Caco-2 (cell line): ENCODE measurements at regions not wholly inside any gene's neighbourhood (a gene's known extent, or its start where the extent isn't known, plus 50 kb on each side); places are given as distances from the start of the nearest gene placed in this dataset.

Source experiments
- BruUV-seq: library from RNA; stranded (reverse); fragments of 400-500 nt; replicated peaks from 2 replicates; lab custom pipeline; 2021; lab: Mats Ljungman, UMichigan
- CTCF ChIA-PET: fragments of 300-600 bp; sonication (Branson Sonifier 250); formaldehyde crosslinking; loops from one replicate; lab custom pipeline; 2022; ENCODE audit warnings: antibody characterized with exemption; lab: Charles Lee
- POLR2A ChIA-PET: fragments of 300-600 bp; sonication (Branson Sonifier 250); formaldehyde crosslinking; loops from one replicate; lab custom pipeline; 2022; ENCODE audit warnings: antibody characterized with exemption; lab: Charles Lee
- DNase-seq, 2 experiments: peaks; one replicate each; pipeline versions ENCODE4 v3.0.0 to v3.0.0-alpha.2; 2020 to 2022
- H3K27me3 ChIP-seq: replicated peaks from 2 replicates; pipeline ENCODE4 v1.6.0; 2011; ENCODE audit warnings: low read length; ENCODE audit not compliant: control insufficient read depth, insufficient read depth
- H3K36me3 ChIP-seq: 2 replicates; pipeline ENCODE4 v1.5.1; 2011; ENCODE audit warnings: low read length; ENCODE audit not compliant: control insufficient read depth, insufficient read depth
- H3K4me1 ChIP-seq: fragments of 250-450 bp; sonication (Bioruptor Pico); 2 replicates; pipeline ENCODE4 v1.5.1; 2020; ENCODE audit warnings: mild to moderate bottlenecking
- H3K4me3 ChIP-seq: 2 replicates; pipeline ENCODE4 v1.5.1; 2011; ENCODE audit warnings: low read depth, mild to moderate bottlenecking, control low read depth, low read length
- H3K9me3 ChIP-seq: fragments of 250-450 bp; sonication (Bioruptor Pico); 2 replicates; pipeline ENCODE4 v1.5.1; 2020; ENCODE audit warnings: mild to moderate bottlenecking, moderate library complexity
- H3K27ac Mint-ChIP-seq: one replicate; pipeline ENCODE4 v1.8.0; 2022; ENCODE audit warnings: mixed read lengths; ENCODE audit not compliant: unreplicated experiment
- H3K27me3 Mint-ChIP-seq: one replicate; pipeline ENCODE4 v1.8.0; 2022; ENCODE audit warnings: mixed read lengths; ENCODE audit not compliant: insufficient read depth, unreplicated experiment
- H3K36me3 Mint-ChIP-seq: one replicate; pipeline ENCODE4 v1.8.0; 2022; ENCODE audit warnings: mild to moderate bottlenecking, mixed read lengths; ENCODE audit not compliant: insufficient read depth, unreplicated experiment
- H3K4me1 Mint-ChIP-seq: one replicate; pipeline ENCODE4 v1.8.0; 2022; ENCODE audit warnings: low read depth, mixed read lengths; ENCODE audit not compliant: unreplicated experiment
- H3K4me3 Mint-ChIP-seq: one replicate; pipeline ENCODE4 v1.8.0; 2022; ENCODE audit warnings: mild to moderate bottlenecking, moderate library complexity, mixed read lengths; ENCODE audit not compliant: unreplicated experiment
- H3K9me3 Mint-ChIP-seq: one replicate; pipeline ENCODE4 v1.8.0; 2022; ENCODE audit warnings: mixed read lengths; ENCODE audit not compliant: unreplicated experiment
- CTCF ChIP-seq, 2 experiments: fragments of 200-600 bp in 1 of 2; IDR thresholded peaks; 1 replicate in 1 of 2; 2 replicates in 1 of 2; pipeline versions ENCODE4 v1.5.1 to v1.8.0; 2011 to 2022; ENCODE audit warnings: antibody characterized with exemption in 1 of 2, control low read depth in 1 of 2, inconsistent platforms in 1 of 2, low read depth in 1 of 2, low read length in 1 of 2, mild to moderate bottlenecking in 1 of 2, moderate library complexity in 1 of 2; ENCODE audit not compliant: insufficient read depth in 1 of 2, severe bottlenecking in 1 of 2, unreplicated experiment in 1 of 2
- intact Hi-C: fragments of 100-400 bp; cut with micrococcal nuclease; formaldehyde crosslinking; loops from one replicate; pipeline ENCODE4 v1.10.0; 2022; ENCODE audit not compliant: unreplicated experiment

DNA sequence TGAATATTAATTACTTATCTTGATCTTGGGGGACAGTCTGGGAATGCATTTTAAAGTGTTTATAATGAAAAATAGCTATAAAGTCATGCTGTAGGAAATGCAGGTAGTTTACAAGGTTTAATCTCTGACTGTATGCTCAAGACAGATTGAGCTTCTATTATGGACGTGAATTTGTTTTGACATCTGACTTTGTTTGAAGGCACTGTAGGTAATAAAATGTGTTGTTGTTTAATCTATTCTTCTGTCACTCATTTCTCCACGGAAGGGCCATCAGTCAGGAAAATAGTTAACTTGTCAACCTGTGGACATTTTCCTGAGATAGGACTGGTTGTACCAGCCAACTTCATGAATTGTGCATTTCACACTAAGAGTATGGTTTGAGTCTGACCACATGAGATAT, 893.1 kb upstream of the SLITRK6 start:
- intact Hi-C loops = no loop called here
- POLR2A ChIA-PET = no interaction called here
- no peak overlapping the region for H3K27ac Mint-ChIP-seq
- H3K9me3 Mint-ChIP-seq = no peaks in the 10 kb centered on the region
- no peaks in the 10 kb centered on the region for H3K27me3 ChIP-seq
- no peaks in the 10 kb centered on the region for H3K36me3 Mint-ChIP-seq
- CTCF ChIA-PET = no interaction called here
- no peaks in the 10 kb centered on the region for H3K9me3 ChIP-seq
- H3K4me1 ChIP-seq = no peaks in the 10 kb centered on the region
- H3K27me3 Mint-ChIP-seq = no peaks in the 10 kb centered on the region
- no peaks in the 10 kb centered on the region for H3K36me3 ChIP-seq
- DNase-seq = no peak
- BruUV-seq = no TSS peak
- H3K4me1 Mint-ChIP-seq = no peaks in the 10 kb centered on the region
- no peak overlapping the region for H3K4me3 ChIP-seq
- no peak for TF ChIP-seq CTCF (IDR thresholded peaks at IDR 0.05; ENCODE audit: insufficient read depth in 1 of 2, low read depth in 1 of 2, low read length in 1 of 2, severe bottlenecking in 1 of 2, unreplicated experiment in 1 of 2)
- no peak overlapping the region for H3K4me3 Mint-ChIP-seq

GRCh38 chr13:86710013-86710412, 910.8 kb upstream of the SLITRK6 start:
- CTCF ChIA-PET = no interaction called here
- POLR2A ChIA-PET = no interaction called here
- DNase-seq = no peak
- no peaks in the 10 kb centered on the region for H3K36me3 Mint-ChIP-seq
- H3K4me3 Mint-ChIP-seq = no peak overlapping the region
- no peaks in the 10 kb centered on the region for H3K4me1 Mint-ChIP-seq
- Histone ChIP-seq H3K36me3 (no peaks in the 10 kb centered on the region), H3K27me3 (no peaks in the 10 kb centered on the region), H3K4me3 (no peak overlapping the region), H3K9me3 (no peaks in the 10 kb centered on the region), H3K4me1 (no peaks in the 10 kb centered on the region)
- intact Hi-C loops = no loop called here
- no peaks in the 10 kb centered on the region for H3K9me3 Mint-ChIP-seq
- no TSS peak for BruUV-seq
- H3K27me3 Mint-ChIP-seq = no peaks in the 10 kb centered on the region
- no peak for TF ChIP-seq CTCF (IDR thresholded peaks at IDR 0.05; ENCODE audit: insufficient read depth in 1 of 2, low read depth in 1 of 2, low read length in 1 of 2, severe bottlenecking in 1 of 2, unreplicated experiment in 1 of 2)
- no peak overlapping the region for H3K27ac Mint-ChIP-seq

DNA sequence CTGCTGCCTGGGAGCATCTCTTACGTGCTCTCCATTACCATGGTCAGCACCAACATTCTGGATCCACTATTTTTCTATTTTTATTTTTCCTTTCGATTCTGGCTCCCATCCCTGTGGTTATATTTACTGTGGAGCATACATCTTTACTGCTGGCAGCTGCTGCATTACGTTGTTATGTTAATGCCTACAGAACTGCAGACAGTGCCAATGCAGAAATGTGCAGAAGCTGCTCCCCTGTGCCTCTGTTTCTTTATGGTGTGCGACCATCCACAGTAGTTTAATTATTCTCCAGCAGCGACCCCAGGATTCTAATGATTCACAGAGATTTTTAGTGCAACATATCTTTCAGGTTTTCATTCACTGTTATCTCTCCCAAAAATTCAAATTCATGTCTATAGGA, 911.7 kb upstream of the SLITRK6 start:
- H3K4me1 ChIP-seq = no peaks in the 10 kb centered on the region
- H3K27me3 ChIP-seq = no peaks in the 10 kb centered on the region
- intact Hi-C loops = no loop called here
- Mint-ChIP-seq H3K27me3 (no peaks in the 10 kb centered on the region), H3K36me3 (no peaks in the 10 kb centered on the region), H3K27ac (no peak overlapping the region), H3K4me1 (no peaks in the 10 kb centered on the region), H3K4me3 (no peak overlapping the region), H3K9me3 (no peaks in the 10 kb centered on the region)
- no TSS peak for BruUV-seq
- ChIA-PET CTCF (no interaction called here), POLR2A (no interaction called here)
- H3K36me3 ChIP-seq = no peaks in the 10 kb centered on the region
- no peak for DNase-seq
- no peaks in the 10 kb centered on the region for H3K9me3 ChIP-seq
- TF ChIP-seq CTCF (IDR thresholded peaks at IDR 0.05; ENCODE audit: insufficient read depth in 1 of 2, low read depth in 1 of 2, low read length in 1 of 2, severe bottlenecking in 1 of 2, unreplicated experiment in 1 of 2) = no peak
- no peak overlapping the region for H3K4me3 ChIP-seq
